SK-N-SH (cell line): ENCODE measurements at regions not wholly inside any gene's neighbourhood (a gene's known extent, or its start where the extent isn't known, plus 50 kb on each side); places are given as distances from the start of the nearest gene placed in this dataset.

Experiments
- CTCF ChIA-PET: fragments of 300-600, 350-600 bp; formaldehyde crosslinking; extraction: SDS; loops from one replicate; lab custom pipeline; 2021; lab: Yijun Ruan, JAX
- POLR2A ChIA-PET: fragments of 350-600 bp; sonication (Branson Sonifier 250); formaldehyde crosslinking; extraction: SDS; loops from one replicate; lab custom pipeline; 2020; ENCODE audit warnings: antibody characterized with exemption, inconsistent platforms; lab: Yijun Ruan, JAX
- DNase-seq: peaks from one replicate; pipeline ENCODE4 v3.0.0; 2012
- H2AFZ ChIP-seq: fragments of 200-600 bp; sonication (generic); 2 replicates; pipeline ENCODE4 v1.8.1; 2016; ENCODE audit warnings: antibody characterized with exemption, mild to moderate bottlenecking, low read depth
- H3F3A ChIP-seq: fragments of 200-600 bp; sonication (generic); replicated peaks from 2 replicates; pipeline ENCODE3; 2016; ENCODE audit warnings: antibody characterized with exemption, mild to moderate bottlenecking; ENCODE audit not compliant: insufficient read depth
- H3K27ac ChIP-seq, 2 experiments: fragments of 200-500 bp in 1 of 2; fragments of 200-600 bp in 1 of 2; sonication (Bioruptor generic) in 1 of 2; sonication (generic), shearing (Covaris generic) in 1 of 2; 2 replicates each; pipeline versions ENCODE4 v1.5.1 to v1.6.1; 2014 to 2016; ENCODE audit warnings: low read depth in 2 of 2, inconsistent platforms in 1 of 2, low read length in 1 of 2, mild to moderate bottlenecking in 1 of 2, mixed read lengths in 1 of 2
- H3K27me3 ChIP-seq: fragments of 200-600 bp; sonication (generic), shearing (Covaris generic); 2 replicates; pipeline ENCODE4 v1.6.1; 2016; ENCODE audit warnings: mixed run types; ENCODE audit not compliant: insufficient read depth
- H3K36me3 ChIP-seq, 2 experiments: fragments of 200-500 bp in 1 of 2; fragments of 200-600 bp in 1 of 2; sonication (Bioruptor generic) in 1 of 2; sonication (generic) in 1 of 2; replicated peaks in 1 of 2; 2 replicates each; pipeline versions ENCODE3 to v1.5.1; 2014 to 2016; ENCODE audit warnings: low read length in 1 of 2, mild to moderate bottlenecking in 1 of 2; ENCODE audit not compliant: insufficient read depth in 2 of 2, control insufficient read depth in 1 of 2
- H3K4me1 ChIP-seq, 2 experiments: fragments of 200-500 bp in 1 of 2; fragments of 200-600 bp in 1 of 2; sonication (Bioruptor generic) in 1 of 2; sonication (generic), shearing (Covaris generic) in 1 of 2; 2 replicates each; pipeline versions ENCODE4 v1.5.1 to v1.6.1; 2014 to 2016; ENCODE audit warnings: low read depth in 1 of 2, low read length in 1 of 2, mixed run types in 1 of 2; ENCODE audit not compliant: insufficient read depth in 2 of 2, control insufficient read depth in 1 of 2
- H3K4me2 ChIP-seq: fragments of 200-600 bp; sonication (generic), shearing (Covaris generic); 2 replicates; pipeline ENCODE4 v1.6.1; 2017; ENCODE audit warnings: mixed run types
- H3K4me3 ChIP-seq, 2 experiments: fragments of 200-500 bp in 1 of 2; fragments of 200-600 bp in 1 of 2; sonication (Bioruptor generic) in 1 of 2; sonication (generic), shearing (Covaris generic) in 1 of 2; 2 replicates each; pipeline versions ENCODE4 v1.5.1 to v1.8.1; 2014 to 2016; ENCODE audit warnings: low read depth in 2 of 2, inconsistent platforms in 1 of 2, low read length in 1 of 2, mild to moderate bottlenecking in 1 of 2, mixed read lengths in 1 of 2, moderate library complexity in 1 of 2
- H3K79me2 ChIP-seq: fragments of 200-600 bp; sonication (generic); 2 replicates; pipeline ENCODE4 v1.8.1; 2017; ENCODE audit warnings: mild to moderate bottlenecking; ENCODE audit not compliant: insufficient read depth
- H3K9ac ChIP-seq: fragments of 200-600 bp; sonication (generic); 2 replicates; pipeline ENCODE4 v1.6.1; 2017; ENCODE audit warnings: mixed run types
- H3K9me2 ChIP-seq: fragments of 200-600 bp; sonication (generic); 2 replicates; pipeline ENCODE4 v1.6.1; 2017; ENCODE audit warnings: mixed run types
- H3K9me3 ChIP-seq: fragments of 200-600 bp; sonication (generic); 2 replicates; pipeline ENCODE4 v1.6.1; 2017; ENCODE audit warnings: mixed run types, mild to moderate bottlenecking, moderate library complexity
- H4K20me1 ChIP-seq: fragments of 200-600 bp; sonication (generic); 2 replicates; pipeline ENCODE4 v1.6.1; 2017; ENCODE audit warnings: mild to moderate bottlenecking, mixed run types; ENCODE audit not compliant: insufficient read depth
- CHD2 ChIP-seq: fragments of 150-350 bp; IDR thresholded peaks from 2 replicates; pipeline ENCODE4 v1.6.1; 2018; ENCODE audit warnings: low read length; ENCODE audit not compliant: partially characterized antibody
- ELF1 ChIP-seq: IDR thresholded peaks from 2 replicates; pipeline ENCODE4 v1.4.0; 2012
- FOXJ3 ChIP-seq: sonication (generic); formaldehyde crosslinking; IDR thresholded peaks from 2 replicates; pipeline ENCODE4 v1.5.1; 2020; ENCODE audit warnings: mild to moderate bottlenecking, missing genetic modification reagents
- GABPA ChIP-seq: IDR thresholded peaks from 2 replicates; pipeline ENCODE4 v1.4.0; 2012; ENCODE audit warnings: low read depth, mild to moderate bottlenecking
- GATA2 ChIP-seq: sonication (generic); formaldehyde crosslinking; IDR thresholded peaks from 2 replicates; pipeline ENCODE4 v1.5.0; 2020; ENCODE audit warnings: mild to moderate bottlenecking, missing genetic modification reagents
- MEF2A ChIP-seq: IDR thresholded peaks from 2 replicates; pipeline ENCODE4 v1.4.0; 2012; ENCODE audit warnings: low read depth, borderline replicate concordance
- MXI1 ChIP-seq: IDR thresholded peaks from 2 replicates; pipeline ENCODE4 v1.6.1; 2012; ENCODE audit warnings: mild to moderate bottlenecking, low read depth, low read length, improper control_type of control experiment
- NRF1 ChIP-seq: IDR thresholded peaks from 2 replicates; pipeline ENCODE4 v1.6.1; 2012; ENCODE audit warnings: low read depth, mild to moderate bottlenecking, low read length
- RXRA ChIP-seq: IDR thresholded peaks from 2 replicates; pipeline ENCODE4 v1.4.0; 2012; ENCODE audit warnings: low read depth, mild to moderate bottlenecking, borderline replicate concordance
- SIN3A ChIP-seq: IDR thresholded peaks from 2 replicates; pipeline ENCODE4 v1.6.1; 2012; ENCODE audit warnings: low read depth, mild to moderate bottlenecking, low read length, moderate library complexity, borderline replicate concordance
- TAF1 ChIP-seq: IDR thresholded peaks from 2 replicates; pipeline ENCODE4 v1.6.1; 2012; ENCODE audit warnings: low read depth, mild to moderate bottlenecking, low read length, moderate library complexity, borderline replicate concordance
- TEAD4 ChIP-seq: IDR thresholded peaks from 2 replicates; pipeline ENCODE4 v1.4.0; 2012; ENCODE audit warnings: mild to moderate bottlenecking, borderline replicate concordance; ENCODE audit not compliant: insufficient read depth
- WGBS: methylation state at CpG from one replicate; pipeline ENCODE4 v1.1.6; 2017; ENCODE audit warnings: low lambda C conversion rate; 5-methylcytosine and 5-hydroxymethylcytosine counted together
- TF ChIP-seq, protein P1 (sequence below): fragments of 150-350 bp; IDR thresholded peaks from 2 replicates; pipeline ENCODE4 v1.6.1; 2016; ENCODE audit warnings: mild to moderate bottlenecking, low read depth, low read length
- TF ChIP-seq, protein P2 (sequence below): IDR thresholded peaks from 2 replicates; pipeline ENCODE4 v1.6.1; 2012; ENCODE audit warnings: mild to moderate bottlenecking, low read depth, low read length, moderate library complexity
- TF ChIP-seq, protein P3 (sequence below): IDR thresholded peaks from 2 replicates; pipeline ENCODE4; 2012

DNA sequence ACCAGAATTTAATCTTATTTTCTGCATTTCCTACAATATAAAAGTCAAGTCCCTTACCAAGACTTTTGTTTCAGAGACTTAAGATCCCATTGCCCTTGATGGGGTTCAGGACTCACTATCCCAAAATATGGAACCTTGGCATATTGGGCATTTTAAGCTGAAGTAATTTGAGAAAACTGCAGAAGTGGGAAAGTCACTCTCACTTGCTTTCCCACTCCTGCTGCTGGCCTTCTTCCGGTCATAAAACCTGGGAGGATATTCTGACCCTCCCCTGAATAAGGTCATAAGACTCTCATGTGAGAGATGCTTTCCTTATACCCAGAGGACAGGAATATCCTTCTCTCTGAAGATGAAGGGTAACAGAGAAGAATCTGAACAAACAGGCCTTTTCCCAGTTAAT, 92.8 kb upstream of the IFNGR1 start:
- no peak overlapping the region for H3K4me3 ChIP-seq
- no peaks in the 10 kb centered on the region for H3K79me2 ChIP-seq
- TF ChIP-seq NRF1 (no peak), SIN3A (no peak), ELF1 (no peak), MXI1 (no peak), GABPA (no peak), TEAD4 (no peak), MEF2A (no peak), FOXJ3 (no peak), TAF1 (no peak), CHD2 (no peak), RXRA (no peak), GATA2 (CRISPR knock-in tag) (no peak)
- TF ChIP-seq, protein P1, sequence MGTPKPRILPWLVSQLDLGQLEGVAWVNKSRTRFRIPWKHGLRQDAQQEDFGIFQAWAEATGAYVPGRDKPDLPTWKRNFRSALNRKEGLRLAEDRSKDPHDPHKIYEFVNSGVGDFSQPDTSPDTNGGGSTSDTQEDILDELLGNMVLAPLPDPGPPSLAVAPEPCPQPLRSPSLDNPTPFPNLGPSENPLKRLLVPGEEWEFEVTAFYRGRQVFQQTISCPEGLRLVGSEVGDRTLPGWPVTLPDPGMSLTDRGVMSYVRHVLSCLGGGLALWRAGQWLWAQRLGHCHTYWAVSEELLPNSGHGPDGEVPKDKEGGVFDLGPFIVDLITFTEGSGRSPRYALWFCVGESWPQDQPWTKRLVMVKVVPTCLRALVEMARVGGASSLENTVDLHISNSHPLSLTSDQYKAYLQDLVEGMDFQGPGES = no peak
- TF ChIP-seq, protein P2, sequence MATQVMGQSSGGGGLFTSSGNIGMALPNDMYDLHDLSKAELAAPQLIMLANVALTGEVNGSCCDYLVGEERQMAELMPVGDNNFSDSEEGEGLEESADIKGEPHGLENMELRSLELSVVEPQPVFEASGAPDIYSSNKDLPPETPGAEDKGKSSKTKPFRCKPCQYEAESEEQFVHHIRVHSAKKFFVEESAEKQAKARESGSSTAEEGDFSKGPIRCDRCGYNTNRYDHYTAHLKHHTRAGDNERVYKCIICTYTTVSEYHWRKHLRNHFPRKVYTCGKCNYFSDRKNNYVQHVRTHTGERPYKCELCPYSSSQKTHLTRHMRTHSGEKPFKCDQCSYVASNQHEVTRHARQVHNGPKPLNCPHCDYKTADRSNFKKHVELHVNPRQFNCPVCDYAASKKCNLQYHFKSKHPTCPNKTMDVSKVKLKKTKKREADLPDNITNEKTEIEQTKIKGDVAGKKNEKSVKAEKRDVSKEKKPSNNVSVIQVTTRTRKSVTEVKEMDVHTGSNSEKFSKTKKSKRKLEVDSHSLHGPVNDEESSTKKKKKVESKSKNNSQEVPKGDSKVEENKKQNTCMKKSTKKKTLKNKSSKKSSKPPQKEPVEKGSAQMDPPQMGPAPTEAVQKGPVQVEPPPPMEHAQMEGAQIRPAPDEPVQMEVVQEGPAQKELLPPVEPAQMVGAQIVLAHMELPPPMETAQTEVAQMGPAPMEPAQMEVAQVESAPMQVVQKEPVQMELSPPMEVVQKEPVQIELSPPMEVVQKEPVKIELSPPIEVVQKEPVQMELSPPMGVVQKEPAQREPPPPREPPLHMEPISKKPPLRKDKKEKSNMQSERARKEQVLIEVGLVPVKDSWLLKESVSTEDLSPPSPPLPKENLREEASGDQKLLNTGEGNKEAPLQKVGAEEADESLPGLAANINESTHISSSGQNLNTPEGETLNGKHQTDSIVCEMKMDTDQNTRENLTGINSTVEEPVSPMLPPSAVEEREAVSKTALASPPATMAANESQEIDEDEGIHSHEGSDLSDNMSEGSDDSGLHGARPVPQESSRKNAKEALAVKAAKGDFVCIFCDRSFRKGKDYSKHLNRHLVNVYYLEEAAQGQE = no peak
- TF ChIP-seq, protein P3, sequence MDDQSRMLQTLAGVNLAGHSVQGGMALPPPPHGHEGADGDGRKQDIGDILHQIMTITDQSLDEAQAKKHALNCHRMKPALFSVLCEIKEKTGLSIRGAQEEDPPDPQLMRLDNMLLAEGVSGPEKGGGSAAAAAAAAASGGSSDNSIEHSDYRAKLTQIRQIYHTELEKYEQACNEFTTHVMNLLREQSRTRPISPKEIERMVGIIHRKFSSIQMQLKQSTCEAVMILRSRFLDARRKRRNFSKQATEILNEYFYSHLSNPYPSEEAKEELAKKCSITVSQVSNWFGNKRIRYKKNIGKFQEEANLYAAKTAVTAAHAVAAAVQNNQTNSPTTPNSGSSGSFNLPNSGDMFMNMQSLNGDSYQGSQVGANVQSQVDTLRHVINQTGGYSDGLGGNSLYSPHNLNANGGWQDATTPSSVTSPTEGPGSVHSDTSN = no peak
- TF ChIP-seq, all 33 proteins: peak for 0
- no peaks in the 10 kb centered on the region for H3K9me2 ChIP-seq
- H3F3A ChIP-seq = no peaks in the 10 kb centered on the region
- no peak overlapping the region for H3K4me2 ChIP-seq
- H3K9ac ChIP-seq = no peak overlapping the region
- no peaks in the 10 kb centered on the region for H3K9me3 ChIP-seq
- WGBS = 69% methylated on average over 1 of the region's 1 CpG
- no peak for DNase-seq
- no peak overlapping the region for H3K27ac ChIP-seq
- H3K4me1 ChIP-seq = peaks cover 0 to 7% of the 10 kb centered on the region in 2 experiments; a peak in 2 of 4 replicates
- H2AFZ ChIP-seq = no peak overlapping the region
- no peaks in the 10 kb centered on the region for H4K20me1 ChIP-seq
- POLR2A ChIA-PET = no interaction called here
- H3K27me3 ChIP-seq = no peaks in the 10 kb centered on the region
- no peaks in the 10 kb centered on the region for H3K36me3 ChIP-seq
- CTCF ChIA-PET = interaction anchor here (3.8 kb wide), 1 partner anchor 235 kb away, joined by 21 read pairs; no protein-coding TSS in a partner anchor
